ENCODE measurements at regions not wholly inside any gene's neighbourhood (a gene's known extent, or its start where the extent isn't known, plus 50 kb on each side); places are given as distances from the start of the nearest gene placed in this dataset.

GRCh38 chr6:113578691-113579090 lies 278.5 kb upstream of the MARCKS start:
- TF ChIP-seq, protein P1, sequence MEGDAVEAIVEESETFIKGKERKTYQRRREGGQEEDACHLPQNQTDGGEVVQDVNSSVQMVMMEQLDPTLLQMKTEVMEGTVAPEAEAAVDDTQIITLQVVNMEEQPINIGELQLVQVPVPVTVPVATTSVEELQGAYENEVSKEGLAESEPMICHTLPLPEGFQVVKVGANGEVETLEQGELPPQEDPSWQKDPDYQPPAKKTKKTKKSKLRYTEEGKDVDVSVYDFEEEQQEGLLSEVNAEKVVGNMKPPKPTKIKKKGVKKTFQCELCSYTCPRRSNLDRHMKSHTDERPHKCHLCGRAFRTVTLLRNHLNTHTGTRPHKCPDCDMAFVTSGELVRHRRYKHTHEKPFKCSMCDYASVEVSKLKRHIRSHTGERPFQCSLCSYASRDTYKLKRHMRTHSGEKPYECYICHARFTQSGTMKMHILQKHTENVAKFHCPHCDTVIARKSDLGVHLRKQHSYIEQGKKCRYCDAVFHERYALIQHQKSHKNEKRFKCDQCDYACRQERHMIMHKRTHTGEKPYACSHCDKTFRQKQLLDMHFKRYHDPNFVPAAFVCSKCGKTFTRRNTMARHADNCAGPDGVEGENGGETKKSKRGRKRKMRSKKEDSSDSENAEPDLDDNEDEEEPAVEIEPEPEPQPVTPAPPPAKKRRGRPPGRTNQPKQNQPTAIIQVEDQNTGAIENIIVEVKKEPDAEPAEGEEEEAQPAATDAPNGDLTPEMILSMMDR (IDR thresholded peaks at IDR 0.05; ENCODE audit: low read depth, low read length), result no peak
- DNase-seq, result no peak
- Histone ChIP-seq H3K9me3 (no peaks in the 10 kb centered on the region), H3K36me3 (no peaks in the 10 kb centered on the region), H3K4me1 (peaks cover 2% of the 10 kb centered on the region; the same call in 1 of the 2 replicates), H3K27me3 (no peaks in the 10 kb centered on the region), H3K4me3 (ENCODE audit: low read depth, low read length) (no peak overlapping the region)

DNA sequence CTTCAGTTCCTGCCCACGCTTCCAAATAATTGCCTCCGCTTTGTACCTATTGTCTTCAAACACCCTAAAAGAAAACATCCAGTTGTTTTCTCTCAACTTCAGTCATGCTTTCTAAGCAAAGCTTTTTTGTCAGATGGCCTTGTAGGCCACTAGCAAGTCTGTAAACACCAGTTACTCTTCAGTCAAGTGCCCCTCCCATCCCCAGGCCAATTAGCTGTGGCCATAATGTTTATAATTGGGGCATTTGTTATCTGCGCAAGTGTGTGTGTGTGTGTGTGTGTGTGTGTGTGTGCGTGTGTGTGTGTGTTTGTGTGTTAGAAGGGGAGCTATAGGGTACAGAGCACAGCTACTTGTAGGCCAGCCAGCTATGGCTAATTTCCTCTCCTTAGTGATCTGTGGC lies 272.4 kb upstream of the MARCKS start:
- Histone ChIP-seq H3K36me3 (no peaks in the 10 kb centered on the region), H3K9me3 (no peaks in the 10 kb centered on the region), H3K27me3 (no peaks in the 10 kb centered on the region), H3K4me3 (ENCODE audit: low read depth, low read length) (no peak overlapping the region), H3K4me1 (peaks cover 4% of the 10 kb centered on the region; the same call in 1 of the 2 replicates)
- TF ChIP-seq, protein P1 (IDR thresholded peaks at IDR 0.05; ENCODE audit: low read depth, low read length), result no peak
- DNase-seq, result no peak

- TF ChIP-seq, protein P1 (IDR thresholded peaks at IDR 0.05; ENCODE audit: low read depth, low read length), result no peak
- H3K4me3 ChIP-seq (ENCODE audit: low read depth, low read length), result no peak overlapping the region
- H3K9me3 ChIP-seq, result no peaks in the 10 kb centered on the region
- peaks cover 4% of the 10 kb centered on the region; the same call in 1 of the 2 replicates for H3K4me1 ChIP-seq
- H3K27me3 ChIP-seq, result no peaks in the 10 kb centered on the region
- DNase-seq, result no peak
- H3K36me3 ChIP-seq, result no peaks in the 10 kb centered on the region
Measured at GRCh38 chr6:113585246-113585645, 271.9 kb upstream of the MARCKS start.

DNA sequence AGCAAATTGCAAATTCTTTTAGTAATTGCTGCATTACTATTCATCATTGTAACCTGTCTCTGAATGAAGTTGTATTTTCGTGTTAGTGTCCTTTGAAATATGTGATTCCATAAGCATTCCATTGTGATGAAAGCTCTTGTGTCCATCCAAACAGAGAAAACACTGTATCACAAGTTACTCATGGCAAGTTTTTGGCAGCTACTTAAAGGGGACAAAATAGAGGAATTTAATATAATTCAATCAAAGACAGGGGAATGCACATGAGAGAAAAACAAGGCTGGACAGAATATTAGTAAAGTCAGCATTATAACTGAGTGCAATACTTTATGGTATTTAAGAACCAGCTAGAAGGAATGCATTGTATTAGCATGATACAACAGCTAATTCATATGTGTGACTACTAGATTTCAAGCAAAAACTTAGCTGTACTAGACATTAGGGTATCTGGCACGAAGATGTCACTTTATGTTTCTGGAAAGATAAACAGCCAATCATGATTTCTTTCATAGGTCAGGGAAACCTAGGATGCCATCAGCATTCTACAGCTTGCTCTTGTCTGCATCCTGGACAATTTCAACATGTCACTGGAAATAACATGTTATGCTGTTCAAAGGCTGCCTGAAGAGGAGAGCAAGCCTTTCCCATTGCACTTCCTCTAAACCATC lies 270.6 kb upstream of the MARCKS start:
- DNase-seq, result no peak
- no peaks in the 10 kb centered on the region for H3K27me3 ChIP-seq
- TF ChIP-seq, protein P1 (IDR thresholded peaks at IDR 0.05; ENCODE audit: low read depth, low read length), result no peak

GRCh38 chr6:113587078-113587699 lies 270.0 kb upstream of the MARCKS start:
- Histone ChIP-seq H3K4me3 (ENCODE audit: low read depth, low read length) (no peak overlapping the region), H3K27me3 (no peaks in the 10 kb centered on the region), H3K4me1 (peaks cover 4% of the 10 kb centered on the region; the same call in 1 of the 2 replicates), H3K9me3 (no peaks in the 10 kb centered on the region), H3K36me3 (no peaks in the 10 kb centered on the region)
- DNase-seq, result no peak
- TF ChIP-seq, protein P1 (IDR thresholded peaks at IDR 0.05; ENCODE audit: low read depth, low read length), result no peak

More for the DNA sequence above, 270.6 kb upstream of the MARCKS start:
- peaks cover 4% of the 10 kb centered on the region; the same call in 1 of the 2 replicates for H3K4me1 ChIP-seq
- H3K4me3 ChIP-seq (ENCODE audit: low read depth, low read length), result no peak overlapping the region
- H3K36me3 ChIP-seq, result no peaks in the 10 kb centered on the region
- H3K9me3 ChIP-seq, result no peaks in the 10 kb centered on the region

GRCh38 chr6:113588646-113589045 lies 268.5 kb upstream of the MARCKS start:
- H3K4me3 ChIP-seq (ENCODE audit: low read depth, low read length), result no peak overlapping the region
- TF ChIP-seq, protein P1 (IDR thresholded peaks at IDR 0.05; ENCODE audit: low read depth, low read length), result no peak
- H3K9me3 ChIP-seq, result no peaks in the 10 kb centered on the region
- H3K36me3 ChIP-seq, result no peaks in the 10 kb centered on the region
- no peaks in the 10 kb centered on the region for H3K27me3 ChIP-seq
- H3K4me1 ChIP-seq, result peaks cover 3% of the 10 kb centered on the region; the same call in 1 of the 2 replicates
- no peak for DNase-seq
